Neural cell (in vitro differentiated cells): ENCODE measurements at regions not wholly inside any gene's neighbourhood (a gene's known extent, or its start where the extent isn't known, plus 50 kb on each side); places are given as distances from the start of the nearest gene placed in this dataset.

Source experiments
- H2AFZ ChIP-seq: fragments of 200-600, 300-800 bp; sonication (generic), shearing (Covaris generic); 2 replicates; pipeline ENCODE4 v1.6.0; 2014; ENCODE audit warnings: low read depth, mild to moderate bottlenecking, antibody characterized with exemption, low read length, moderate library complexity
- H3F3A ChIP-seq: fragments of 200-600 bp; shearing (Covaris generic); 2 replicates; pipeline ENCODE4 v1.6.1; 2016; ENCODE audit warnings: mild to moderate bottlenecking, moderate library complexity, mixed read lengths, antibody characterized with exemption, low read length; ENCODE audit not compliant: insufficient read depth, poor library complexity, severe bottlenecking
- H3K27ac ChIP-seq: fragments of 200-600, 300-800 bp; sonication (generic), shearing (Covaris generic); 2 replicates; pipeline ENCODE4 v1.5.1; 2014; ENCODE audit warnings: mild to moderate bottlenecking, low read length, moderate library complexity
- H3K27me3 ChIP-seq: fragments of 300-800, 200-600 bp; sonication (generic), shearing (Covaris generic); 2 replicates; pipeline ENCODE4 v1.6.0; 2014; ENCODE audit warnings: mild to moderate bottlenecking, low read depth, low read length, moderate library complexity; ENCODE audit not compliant: insufficient read depth
- H3K36me3 ChIP-seq: fragments of 300-800, 200-600 bp; sonication (generic), shearing (Covaris generic); 2 replicates; pipeline ENCODE4 v1.5.1; 2014; ENCODE audit warnings: mild to moderate bottlenecking, antibody characterized with exemption, low read length, moderate library complexity; ENCODE audit not compliant: insufficient read depth
- H3K4me2 ChIP-seq: fragments of 300-800, 200-600 bp; sonication (generic), shearing (Covaris generic); 2 replicates; pipeline ENCODE4 v1.6.0; 2014; ENCODE audit warnings: mild to moderate bottlenecking, low read length
- H3K4me3 ChIP-seq: fragments of 300-800, 200-600 bp; sonication (generic), shearing (Covaris generic); 2 replicates; pipeline ENCODE4 v1.5.1; 2014; ENCODE audit warnings: mild to moderate bottlenecking, low read length, moderate library complexity
- H3K79me2 ChIP-seq: fragments of 200-600 bp; shearing (Covaris generic); replicated peaks from 2 replicates; pipeline ENCODE4 v1.6.0; 2014; ENCODE audit warnings: mild to moderate bottlenecking, low read length, moderate library complexity; ENCODE audit not compliant: insufficient read depth
- H3K9ac ChIP-seq: fragments of 300-800, 200-600 bp; sonication (generic), shearing (Covaris generic); 2 replicates; pipeline ENCODE4 v1.6.1; 2016; ENCODE audit warnings: mild to moderate bottlenecking, low read length, mixed read lengths
- H3K9me2 ChIP-seq: fragments of 200-600 bp; shearing (Covaris generic); 2 replicates; pipeline ENCODE4 v1.6.1; 2016; ENCODE audit warnings: mild to moderate bottlenecking, low read length, mixed read lengths; ENCODE audit not compliant: insufficient read depth
- H3K9me3 ChIP-seq: fragments of 200-600, 300-800 bp; sonication (generic), shearing (Covaris generic); 2 replicates; pipeline ENCODE4 v1.6.1; 2016; ENCODE audit warnings: mild to moderate bottlenecking, mixed run types, low read length, moderate library complexity, mixed read lengths
- H4K20me1 ChIP-seq: fragments of 200-600 bp; shearing (Covaris generic); 2 replicates; pipeline ENCODE4 v1.6.1; 2016; ENCODE audit warnings: mild to moderate bottlenecking, mixed run types; ENCODE audit not compliant: insufficient read depth
- EP300 ChIP-seq: fragments of 450-650 bp; conservative IDR thresholded peaks from 2 replicates; pipeline ENCODE4 v1.6.1; 2014; ENCODE audit warnings: antibody characterized with exemption, mild to moderate bottlenecking, moderate library complexity; ENCODE audit not compliant: poor library complexity, severe bottlenecking
- EZH2 ChIP-seq: fragments of 200-600, 300-800 bp; shearing (Covaris generic), sonication (generic); IDR thresholded peaks from 2 replicates; pipeline ENCODE4 v1.6.1; 2014; ENCODE audit warnings: antibody characterized with exemption, low read length, borderline replicate concordance, mild to moderate bottlenecking; ENCODE audit not compliant: insufficient read depth, poor library complexity, severe bottlenecking
- MXI1 ChIP-seq: fragments of 450-650 bp; conservative IDR thresholded peaks from 2 replicates; pipeline ENCODE4 v1.6.1; 2014; ENCODE audit warnings: antibody characterized with exemption, mild to moderate bottlenecking; ENCODE audit not compliant: poor library complexity, severe bottlenecking
- POLR2AphosphoS5 ChIP-seq: IDR thresholded peaks from 2 replicates; pipeline ENCODE4 v1.6.1; 2012
- RAD21 ChIP-seq: fragments of 450-650 bp; conservative IDR thresholded peaks from 2 replicates; pipeline ENCODE4 v1.6.1; 2014; ENCODE audit warnings: antibody characterized with exemption, mild to moderate bottlenecking, moderate library complexity
- SMC3 ChIP-seq: fragments of 450-650 bp; conservative IDR thresholded peaks from 2 replicates; pipeline ENCODE4 v1.6.1; 2014; ENCODE audit warnings: antibody characterized with exemption, mild to moderate bottlenecking, moderate library complexity; ENCODE audit not compliant: poor library complexity
- TAF1 ChIP-seq: IDR thresholded peaks from 2 replicates; pipeline ENCODE4 v1.6.1; 2012; ENCODE audit warnings: low read depth
- TF ChIP-seq, protein P1 (sequence below): fragments of 450-650 bp; IDR thresholded peaks from 2 replicates; pipeline ENCODE4 v1.5.1; 2014; ENCODE audit warnings: antibody characterized with exemption, mild to moderate bottlenecking, moderate library complexity; ENCODE audit not compliant: poor library complexity, severe bottlenecking
- TF ChIP-seq, protein P2 (sequence below): IDR thresholded peaks from 2 replicates; pipeline ENCODE4 v1.6.1; 2012; ENCODE audit warnings: borderline replicate concordance

DNA sequence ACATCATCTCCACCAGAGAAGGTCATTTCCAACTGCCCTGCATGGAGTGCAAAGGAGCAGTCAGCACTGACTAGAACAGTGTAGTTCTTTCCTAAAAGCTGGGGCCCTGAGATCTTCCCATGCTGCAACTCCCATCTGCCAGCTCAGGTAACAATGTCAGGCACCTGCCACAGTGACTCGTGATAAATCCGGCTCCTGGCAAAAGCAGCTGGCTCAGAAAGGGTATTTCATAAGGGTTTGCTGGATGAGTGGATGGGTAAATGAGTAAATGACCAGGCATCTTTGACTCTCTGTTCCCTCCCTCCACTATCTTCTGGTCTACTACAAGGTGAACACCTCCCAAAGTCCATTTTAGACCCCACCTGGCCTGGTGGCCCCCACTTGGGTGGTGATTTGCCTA, 403.6 kb downstream of the NXPE2 start:
- no peak overlapping the region for H3K4me2 ChIP-seq
- no peak for TF ChIP-seq TAF1
- no peak for TF ChIP-seq MXI1
- TF ChIP-seq, protein P1, sequence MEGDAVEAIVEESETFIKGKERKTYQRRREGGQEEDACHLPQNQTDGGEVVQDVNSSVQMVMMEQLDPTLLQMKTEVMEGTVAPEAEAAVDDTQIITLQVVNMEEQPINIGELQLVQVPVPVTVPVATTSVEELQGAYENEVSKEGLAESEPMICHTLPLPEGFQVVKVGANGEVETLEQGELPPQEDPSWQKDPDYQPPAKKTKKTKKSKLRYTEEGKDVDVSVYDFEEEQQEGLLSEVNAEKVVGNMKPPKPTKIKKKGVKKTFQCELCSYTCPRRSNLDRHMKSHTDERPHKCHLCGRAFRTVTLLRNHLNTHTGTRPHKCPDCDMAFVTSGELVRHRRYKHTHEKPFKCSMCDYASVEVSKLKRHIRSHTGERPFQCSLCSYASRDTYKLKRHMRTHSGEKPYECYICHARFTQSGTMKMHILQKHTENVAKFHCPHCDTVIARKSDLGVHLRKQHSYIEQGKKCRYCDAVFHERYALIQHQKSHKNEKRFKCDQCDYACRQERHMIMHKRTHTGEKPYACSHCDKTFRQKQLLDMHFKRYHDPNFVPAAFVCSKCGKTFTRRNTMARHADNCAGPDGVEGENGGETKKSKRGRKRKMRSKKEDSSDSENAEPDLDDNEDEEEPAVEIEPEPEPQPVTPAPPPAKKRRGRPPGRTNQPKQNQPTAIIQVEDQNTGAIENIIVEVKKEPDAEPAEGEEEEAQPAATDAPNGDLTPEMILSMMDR, result no peak
- no peak for TF ChIP-seq EP300
- no peak for TF ChIP-seq POLR2AphosphoS5
- TF ChIP-seq, protein P2, sequence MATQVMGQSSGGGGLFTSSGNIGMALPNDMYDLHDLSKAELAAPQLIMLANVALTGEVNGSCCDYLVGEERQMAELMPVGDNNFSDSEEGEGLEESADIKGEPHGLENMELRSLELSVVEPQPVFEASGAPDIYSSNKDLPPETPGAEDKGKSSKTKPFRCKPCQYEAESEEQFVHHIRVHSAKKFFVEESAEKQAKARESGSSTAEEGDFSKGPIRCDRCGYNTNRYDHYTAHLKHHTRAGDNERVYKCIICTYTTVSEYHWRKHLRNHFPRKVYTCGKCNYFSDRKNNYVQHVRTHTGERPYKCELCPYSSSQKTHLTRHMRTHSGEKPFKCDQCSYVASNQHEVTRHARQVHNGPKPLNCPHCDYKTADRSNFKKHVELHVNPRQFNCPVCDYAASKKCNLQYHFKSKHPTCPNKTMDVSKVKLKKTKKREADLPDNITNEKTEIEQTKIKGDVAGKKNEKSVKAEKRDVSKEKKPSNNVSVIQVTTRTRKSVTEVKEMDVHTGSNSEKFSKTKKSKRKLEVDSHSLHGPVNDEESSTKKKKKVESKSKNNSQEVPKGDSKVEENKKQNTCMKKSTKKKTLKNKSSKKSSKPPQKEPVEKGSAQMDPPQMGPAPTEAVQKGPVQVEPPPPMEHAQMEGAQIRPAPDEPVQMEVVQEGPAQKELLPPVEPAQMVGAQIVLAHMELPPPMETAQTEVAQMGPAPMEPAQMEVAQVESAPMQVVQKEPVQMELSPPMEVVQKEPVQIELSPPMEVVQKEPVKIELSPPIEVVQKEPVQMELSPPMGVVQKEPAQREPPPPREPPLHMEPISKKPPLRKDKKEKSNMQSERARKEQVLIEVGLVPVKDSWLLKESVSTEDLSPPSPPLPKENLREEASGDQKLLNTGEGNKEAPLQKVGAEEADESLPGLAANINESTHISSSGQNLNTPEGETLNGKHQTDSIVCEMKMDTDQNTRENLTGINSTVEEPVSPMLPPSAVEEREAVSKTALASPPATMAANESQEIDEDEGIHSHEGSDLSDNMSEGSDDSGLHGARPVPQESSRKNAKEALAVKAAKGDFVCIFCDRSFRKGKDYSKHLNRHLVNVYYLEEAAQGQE, result no peak
- TF ChIP-seq SMC3, result no peak
- TF ChIP-seq RAD21, result no peak
- no peak for TF ChIP-seq EZH2
- no peaks in the 10 kb centered on the region for H3K27me3 ChIP-seq
- no peak overlapping the region for H2AFZ ChIP-seq
- H3F3A ChIP-seq, result peaks cover 4% of the 10 kb centered on the region
- H3K9me2 ChIP-seq, result no peaks in the 10 kb centered on the region
- no peaks in the 10 kb centered on the region for H3K9me3 ChIP-seq
- no peak overlapping the region for H3K4me3 ChIP-seq
- H3K27ac ChIP-seq, result no peak overlapping the region
- H3K36me3 ChIP-seq, result no peaks in the 10 kb centered on the region
- H4K20me1 ChIP-seq, result no peaks in the 10 kb centered on the region
- H3K9ac ChIP-seq, result no peak overlapping the region
- H3K79me2 ChIP-seq, result no peaks in the 10 kb centered on the region

DNA sequence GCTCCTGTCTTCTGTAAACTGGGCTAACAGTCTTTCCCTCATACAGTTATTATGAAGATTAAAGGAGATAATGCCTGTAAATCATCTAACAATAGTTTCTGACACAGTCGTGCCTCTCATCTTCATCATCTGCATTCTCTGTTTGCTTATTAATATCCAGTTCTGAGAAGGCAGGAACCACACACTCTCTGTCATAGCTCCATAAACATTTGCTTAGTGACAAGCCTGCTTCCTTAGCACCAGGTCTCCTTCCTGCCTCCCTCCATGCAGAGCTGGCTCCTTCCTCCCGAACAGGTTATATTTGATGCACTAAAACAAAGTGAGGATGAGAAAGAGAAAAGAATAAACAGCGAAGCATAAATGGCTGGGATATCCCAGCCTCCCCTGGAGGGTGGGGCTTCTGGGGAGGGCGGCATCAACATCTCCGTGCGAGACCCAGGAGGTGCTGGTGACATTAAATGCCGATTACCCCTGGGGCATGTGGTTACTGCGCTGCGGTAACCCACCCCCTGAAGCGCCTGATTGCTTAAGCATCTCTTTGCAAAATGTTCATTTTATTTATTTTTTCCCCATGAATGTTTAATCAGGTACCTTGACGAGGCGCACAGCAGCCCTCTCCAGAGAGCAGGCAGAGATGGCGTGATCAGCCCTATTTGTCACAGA, 404.9 kb downstream of the NXPE2 start:
- H2AFZ ChIP-seq, result no peak overlapping the region
- no peaks in the 10 kb centered on the region for H3K27me3 ChIP-seq
- no peaks in the 10 kb centered on the region for H4K20me1 ChIP-seq
- no peak overlapping the region for H3K9ac ChIP-seq
- H3K27ac ChIP-seq, result peak overlapping the region; percentile 2
- TF ChIP-seq, protein P1, result no peak
- TF ChIP-seq MXI1 (no peak), EP300 (no peak), TAF1 (no peak), RAD21 (no peak)
- TF ChIP-seq, protein P2, result no peak
- H3K4me2 ChIP-seq, result no peak overlapping the region
- no peaks in the 10 kb centered on the region for H3K9me3 ChIP-seq
- H3K4me3 ChIP-seq, result no peak overlapping the region
- no peaks in the 10 kb centered on the region for H3K36me3 ChIP-seq
- H3K9me2 ChIP-seq, result no peaks in the 10 kb centered on the region
- no peaks in the 10 kb centered on the region for H3K79me2 ChIP-seq
- peaks cover 2% of the 10 kb centered on the region for H3F3A ChIP-seq
